ENCODE measurements at regions not wholly inside any gene's neighbourhood (a gene's known extent, or its start where the extent isn't known, plus 50 kb on each side); places are given as distances from the start of the nearest gene placed in this dataset.

DNA sequence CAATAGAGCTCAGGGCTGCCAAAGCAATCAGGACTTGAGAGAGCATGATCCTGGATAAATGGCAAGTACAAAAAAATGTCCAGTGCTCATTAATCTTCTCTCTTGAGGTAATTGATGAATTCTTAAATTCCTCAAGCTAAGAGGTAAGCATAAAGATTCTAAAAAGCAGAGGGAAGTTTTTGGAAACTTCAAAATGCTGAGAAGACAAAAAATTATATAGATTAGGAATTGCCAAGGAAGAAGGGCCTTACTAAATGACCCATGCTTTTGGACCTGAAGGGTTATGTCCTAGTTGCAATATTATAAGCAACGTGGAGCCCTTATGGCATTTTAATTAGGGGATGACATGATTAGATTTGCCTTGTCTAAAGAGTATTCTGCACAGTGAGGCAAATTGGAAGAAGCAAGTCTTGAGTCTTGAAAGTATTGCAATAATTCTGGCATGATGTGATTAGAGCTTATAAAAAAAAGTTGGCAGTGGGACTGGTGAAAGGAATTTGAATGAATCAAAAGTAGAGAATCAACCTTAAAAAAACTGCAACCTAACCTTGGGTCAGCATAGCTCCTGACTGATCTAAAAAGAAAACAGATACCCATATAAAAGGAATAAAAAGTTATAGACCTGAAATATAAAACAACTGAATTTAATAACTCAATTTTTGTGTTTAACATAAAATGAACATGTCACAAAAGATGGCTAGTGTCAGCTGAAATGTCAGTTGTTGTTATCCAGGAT lies 323.8 kb upstream of the ARRDC3 start:
- no peak for DNase-seq
- Histone ChIP-seq H3K27me3 (ENCODE audit: control insufficient read depth, insufficient read depth, low read length) (no peaks in the 10 kb centered on the region), H3K4me1 (ENCODE audit: control insufficient read depth in 2 of 3, insufficient read depth in 2 of 3, low read depth in 1 of 3, low read length in 3 of 3) (no peaks in the 10 kb centered on the region), H3K9ac (ENCODE audit: low read length in 3 of 3) (no peak overlapping the region), H3K36me3 (ENCODE audit: control insufficient read depth in 2 of 3, insufficient read depth in 3 of 3, low read length in 3 of 3) (no peaks in the 10 kb centered on the region), H3K4me3 (ENCODE audit: low read length in 3 of 3) (no peak overlapping the region), H3K9me3 (ENCODE audit: control insufficient read depth in 2 of 3, insufficient read depth in 1 of 3, low read length in 3 of 3) (no peaks in the 10 kb centered on the region), H3K27ac (ENCODE audit: low read depth in 2 of 2, low read length in 2 of 2) (no peak overlapping the region)
- no peak for FAIRE-seq
- TF ChIP-seq, protein P1, sequence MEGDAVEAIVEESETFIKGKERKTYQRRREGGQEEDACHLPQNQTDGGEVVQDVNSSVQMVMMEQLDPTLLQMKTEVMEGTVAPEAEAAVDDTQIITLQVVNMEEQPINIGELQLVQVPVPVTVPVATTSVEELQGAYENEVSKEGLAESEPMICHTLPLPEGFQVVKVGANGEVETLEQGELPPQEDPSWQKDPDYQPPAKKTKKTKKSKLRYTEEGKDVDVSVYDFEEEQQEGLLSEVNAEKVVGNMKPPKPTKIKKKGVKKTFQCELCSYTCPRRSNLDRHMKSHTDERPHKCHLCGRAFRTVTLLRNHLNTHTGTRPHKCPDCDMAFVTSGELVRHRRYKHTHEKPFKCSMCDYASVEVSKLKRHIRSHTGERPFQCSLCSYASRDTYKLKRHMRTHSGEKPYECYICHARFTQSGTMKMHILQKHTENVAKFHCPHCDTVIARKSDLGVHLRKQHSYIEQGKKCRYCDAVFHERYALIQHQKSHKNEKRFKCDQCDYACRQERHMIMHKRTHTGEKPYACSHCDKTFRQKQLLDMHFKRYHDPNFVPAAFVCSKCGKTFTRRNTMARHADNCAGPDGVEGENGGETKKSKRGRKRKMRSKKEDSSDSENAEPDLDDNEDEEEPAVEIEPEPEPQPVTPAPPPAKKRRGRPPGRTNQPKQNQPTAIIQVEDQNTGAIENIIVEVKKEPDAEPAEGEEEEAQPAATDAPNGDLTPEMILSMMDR (IDR thresholded peaks at IDR 0.05; ENCODE audit: borderline replicate concordance, extremely low read depth, insufficient read depth) = no peak
- intact Hi-C loops (cut with DNase I) = no loop called here

DNA sequence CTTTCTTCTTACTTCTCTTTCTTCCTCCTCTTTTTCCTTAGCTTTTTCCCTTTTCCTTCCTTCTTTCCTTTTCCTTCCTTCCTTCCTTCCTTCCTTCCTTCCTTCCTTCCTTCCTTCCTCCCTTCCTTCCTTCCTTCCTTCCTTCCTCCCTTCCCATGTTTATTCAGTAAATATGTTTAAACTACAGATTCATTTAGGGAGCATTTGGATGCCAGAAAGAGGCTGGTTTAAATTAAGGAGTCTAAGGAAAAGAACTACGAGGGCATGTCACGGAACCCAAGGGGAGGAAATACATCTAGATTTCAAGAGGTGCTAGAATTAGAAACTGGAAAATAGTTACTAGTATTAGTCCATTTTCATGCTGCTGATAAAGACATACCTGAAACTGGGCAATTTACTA lies 320.0 kb upstream of the ARRDC3 start:
- TF ChIP-seq, protein P1 (IDR thresholded peaks at IDR 0.05; ENCODE audit: borderline replicate concordance, extremely low read depth, insufficient read depth) = no peak
- H3K4me1 ChIP-seq (ENCODE audit: control insufficient read depth in 2 of 3, insufficient read depth in 2 of 3, low read depth in 1 of 3, low read length in 3 of 3) = no peaks in the 10 kb centered on the region
- intact Hi-C loops (cut with DNase I) = no loop called here

DNA sequence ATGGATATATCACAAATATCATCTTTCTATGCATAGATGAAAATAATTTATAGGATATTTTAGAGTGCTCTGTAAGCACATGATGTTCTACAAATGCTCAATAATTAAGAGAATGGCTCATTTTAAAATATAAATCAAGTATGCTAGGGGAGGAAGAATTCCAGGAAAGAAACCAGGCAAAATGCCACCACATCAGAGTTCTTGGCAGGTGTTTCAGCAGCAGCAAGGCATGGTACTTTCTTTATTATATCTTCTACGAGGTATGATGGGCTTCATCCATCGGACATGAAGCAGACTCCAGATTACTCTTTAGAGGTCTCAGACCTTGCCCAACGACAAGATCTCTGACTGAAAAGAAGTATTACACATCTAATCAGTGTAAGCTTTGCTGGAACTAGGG lies 316.3 kb upstream of the ARRDC3 start:
- Histone ChIP-seq H3K27ac (ENCODE audit: low read depth in 2 of 2, low read length in 2 of 2) (no peak overlapping the region), H3K4me3 (ENCODE audit: low read length in 3 of 3) (no peak overlapping the region), H3K9ac (ENCODE audit: low read length in 3 of 3) (no peak overlapping the region), H3K27me3 (ENCODE audit: control insufficient read depth, insufficient read depth, low read length) (no peaks in the 10 kb centered on the region), H3K9me3 (ENCODE audit: control insufficient read depth in 2 of 3, insufficient read depth in 1 of 3, low read length in 3 of 3) (peaks cover 0 to 10% (median 0%) of the 10 kb centered on the region in 3 donors), H3K36me3 (ENCODE audit: control insufficient read depth in 2 of 3, insufficient read depth in 3 of 3, low read length in 3 of 3) (no peaks in the 10 kb centered on the region), H3K4me1 (ENCODE audit: control insufficient read depth in 2 of 3, insufficient read depth in 2 of 3, low read depth in 1 of 3, low read length in 3 of 3) (no peaks in the 10 kb centered on the region)
- DNase-seq (no peak), FAIRE-seq (no peak)
- TF ChIP-seq, protein P1 (IDR thresholded peaks at IDR 0.05; ENCODE audit: borderline replicate concordance, extremely low read depth, insufficient read depth) = no peak
- intact Hi-C loops (cut with DNase I) = no loop called here

More for the DNA sequence above, 320.0 kb upstream of the ARRDC3 start:
- FAIRE-seq (no peak), DNase-seq (no peak)
- Histone ChIP-seq H3K4me3 (ENCODE audit: low read length in 3 of 3) (no peak overlapping the region), H3K36me3 (ENCODE audit: control insufficient read depth in 2 of 3, insufficient read depth in 3 of 3, low read length in 3 of 3) (no peaks in the 10 kb centered on the region), H3K9ac (ENCODE audit: low read length in 3 of 3) (no peak overlapping the region), H3K9me3 (ENCODE audit: control insufficient read depth in 2 of 3, insufficient read depth in 1 of 3, low read length in 3 of 3) (peaks cover 0 to 4% (median 0%) of the 10 kb centered on the region in 3 donors), H3K27me3 (ENCODE audit: control insufficient read depth, insufficient read depth, low read length) (no peaks in the 10 kb centered on the region), H3K27ac (ENCODE audit: low read depth in 2 of 2, low read length in 2 of 2) (no peak overlapping the region)
